Peyer's patch (tissue), 4 donors: ENCODE measurements at regions not wholly inside any gene's neighbourhood (a gene's known extent, or its start where the extent isn't known, plus 50 kb on each side); places are given as distances from the start of the nearest gene placed in this dataset.
A peak's percentile ranks its signal among the peaks of the same experiment; 100 is the strongest.

ENCODE experiments used
- DNase-seq, 3 donors: peaks; one replicate each; pipeline ENCODE4 v3.0.0-alpha.2; 2017 to 2019
- H3K27ac ChIP-seq, 4 donors: fragments of 200-600 bp; sonication (generic); one replicate each; pipeline ENCODE4 v1.5.1; 2016 to 2019
- H3K27me3 ChIP-seq, 2 donors: fragments of 200-600 bp; sonication (generic); one replicate each; pipeline ENCODE4 v1.5.1; 2019
- H3K36me3 ChIP-seq, 3 donors: fragments of 200-600 bp; sonication (generic); one replicate each; pipeline ENCODE4 v1.5.1; 2016 to 2019
- H3K4me1 ChIP-seq, 4 donors: fragments of 200-600 bp; sonication (generic); one replicate each; pipeline ENCODE4 v1.5.1; 2016 to 2019
- H3K4me3 ChIP-seq, 4 donors: fragments of 200-600 bp; sonication (generic); 1 replicate in 3 of 4; 2 replicates in 1 of 4; pipeline ENCODE4 v1.5.1; 2016 to 2019; ENCODE audit warnings: mild to moderate bottlenecking in 1 of 4
- H3K9me3 ChIP-seq, 4 donors: fragments of 200-600 bp; sonication (generic); one replicate each; pipeline ENCODE4 v1.5.1; 2016 to 2019; ENCODE audit warnings: mild to moderate bottlenecking in 1 of 4
- CTCF ChIP-seq, 6 experiments: fragments of 450-650 bp in 4 of 6; fragments of 200-600 bp in 2 of 6; sonication (generic) in 1 of 6; IDR thresholded peaks; one replicate each; pipeline ENCODE4 v1.5.1; 2017 to 2019; ENCODE audit warnings: antibody characterized with exemption in 6 of 6, mild to moderate bottlenecking in 3 of 6, moderate library complexity in 1 of 6
- POLR2A ChIP-seq, 2 donors: fragments of 450-650 bp; IDR thresholded peaks; one replicate each; pipeline ENCODE4 v1.5.1; 2017; ENCODE audit warnings: antibody characterized with exemption in 2 of 2, mild to moderate bottlenecking in 2 of 2, moderate library complexity in 2 of 2

DNA sequence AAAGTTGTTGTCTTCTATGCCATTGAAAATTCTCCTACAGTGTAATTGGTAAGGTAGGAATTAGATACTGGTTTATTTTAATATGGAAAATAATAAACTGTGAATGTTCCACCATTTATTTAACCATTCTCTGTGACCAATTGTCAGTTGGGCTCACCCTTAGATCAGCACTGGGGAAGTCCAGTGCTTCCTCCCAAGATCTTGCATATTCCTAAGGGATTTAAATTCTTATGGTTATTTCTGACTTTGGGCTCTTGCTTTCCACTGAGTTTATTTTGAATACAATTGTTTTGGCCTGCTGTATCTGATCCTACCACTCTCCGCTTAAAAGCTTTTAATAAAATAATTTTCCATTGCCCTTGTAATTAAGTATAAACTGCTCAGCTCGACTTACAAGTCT is 137.4 kb downstream of the OR2K2 start:
- no peaks in the 10 kb centered on the region for H3K4me1 ChIP-seq
- H3K27ac ChIP-seq, result no peak overlapping the region
- no peak overlapping the region for H3K4me3 ChIP-seq
- TF ChIP-seq CTCF (IDR thresholded peaks at IDR 0.05) (no peak), POLR2A (IDR thresholded peaks at IDR 0.05) (no peak)
- no peak for DNase-seq
- H3K9me3 ChIP-seq, result no peaks in the 10 kb centered on the region
- H3K27me3 ChIP-seq, result no peaks in the 10 kb centered on the region
- no peaks in the 10 kb centered on the region for H3K36me3 ChIP-seq

GRCh38 chr9:111190347-111190746 is 139.7 kb downstream of the OR2K2 start:
- no peaks in the 10 kb centered on the region for H3K36me3 ChIP-seq
- H3K27ac ChIP-seq, result no peak overlapping the region
- H3K27me3 ChIP-seq, result no peaks in the 10 kb centered on the region
- DNase-seq, result no peak
- H3K4me1 ChIP-seq, result no peaks in the 10 kb centered on the region
- no peak overlapping the region for H3K4me3 ChIP-seq
- no peak for TF ChIP-seq POLR2A (IDR thresholded peaks at IDR 0.05)
- TF ChIP-seq CTCF (IDR thresholded peaks at IDR 0.05), result no peak
- no peaks in the 10 kb centered on the region for H3K9me3 ChIP-seq

- Histone ChIP-seq H3K27me3 (no peaks in the 10 kb centered on the region), H3K36me3 (no peaks in the 10 kb centered on the region), H3K27ac (no peak overlapping the region), H3K9me3 (no peaks in the 10 kb centered on the region), H3K4me3 (no peak overlapping the region), H3K4me1 (no peaks in the 10 kb centered on the region)
- no peak for DNase-seq
- TF ChIP-seq CTCF (IDR thresholded peaks at IDR 0.05) (no peak), POLR2A (IDR thresholded peaks at IDR 0.05) (no peak)
Observed at GRCh38 chr9:111187376-111187775, 142.6 kb downstream of the OR2K2 start.

DNA sequence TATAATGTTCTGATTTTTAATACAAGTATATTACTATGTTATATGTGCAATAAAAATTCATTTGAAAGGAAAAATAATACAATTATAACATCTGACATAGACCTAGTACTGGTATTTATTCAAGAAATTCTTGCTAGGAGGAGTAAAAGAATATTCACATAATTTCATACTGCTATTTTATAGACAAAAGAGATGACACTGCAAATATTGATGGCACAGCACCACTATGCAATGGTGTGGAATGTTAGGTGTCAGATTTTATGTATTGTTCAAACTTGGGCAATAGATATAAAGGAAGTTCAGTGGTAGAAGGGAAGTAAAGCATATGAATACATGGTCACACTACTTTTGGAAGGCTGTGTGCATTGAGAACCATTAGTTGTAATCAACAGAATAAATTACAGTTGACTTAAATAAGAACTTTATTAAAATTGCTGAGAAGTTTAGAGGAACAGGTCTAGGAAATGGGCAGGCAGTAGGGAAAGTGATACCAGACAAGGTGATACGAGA is 143.9 kb downstream of the OR2K2 start:
- DNase-seq, result no peak
- Histone ChIP-seq H3K27me3 (no peaks in the 10 kb centered on the region), H3K9me3 (no peaks in the 10 kb centered on the region), H3K4me3 (no peak overlapping the region), H3K36me3 (no peaks in the 10 kb centered on the region), H3K27ac (no peak overlapping the region), H3K4me1 (no peaks in the 10 kb centered on the region)
- TF ChIP-seq POLR2A (IDR thresholded peaks at IDR 0.05) (no peak), CTCF (IDR thresholded peaks at IDR 0.05) (no peak)

DNA sequence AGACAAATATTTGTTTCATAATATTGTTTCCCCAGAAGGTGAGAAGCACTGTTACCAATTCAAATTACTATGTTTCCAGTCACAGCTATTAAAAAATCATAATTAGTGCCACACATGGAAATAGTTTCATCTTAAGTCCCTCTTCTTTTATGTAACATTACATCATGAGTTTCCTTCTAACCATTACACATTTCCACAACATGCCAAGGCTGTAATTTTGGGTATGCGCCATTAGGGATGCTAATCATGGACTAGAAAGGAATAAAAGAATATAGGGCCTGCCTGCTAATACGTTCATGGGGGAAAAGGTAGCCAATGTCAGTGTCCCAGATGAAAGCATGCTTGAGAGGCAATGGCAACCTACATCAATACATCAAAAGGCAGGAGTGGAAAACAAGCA is 142.5 kb upstream of the LPAR1 start:
- Histone ChIP-seq H3K9me3 (no peaks in the 10 kb centered on the region), H3K4me3 (no peak overlapping the region), H3K27me3 (no peaks in the 10 kb centered on the region), H3K36me3 (no peaks in the 10 kb centered on the region), H3K4me1 (no peaks in the 10 kb centered on the region), H3K27ac (no peak overlapping the region)
- DNase-seq, result no peak
- TF ChIP-seq POLR2A (IDR thresholded peaks at IDR 0.05) (no peak), CTCF (IDR thresholded peaks at IDR 0.05) (no peak)

- Histone ChIP-seq H3K4me1 (no peaks in the 10 kb centered on the region), H3K27ac (no peak overlapping the region), H3K9me3 (no peaks in the 10 kb centered on the region), H3K36me3 (no peaks in the 10 kb centered on the region), H3K4me3 (no peak overlapping the region), H3K27me3 (no peaks in the 10 kb centered on the region)
- no peak for TF ChIP-seq CTCF (IDR thresholded peaks at IDR 0.05)
- DNase-seq, result peak in 1 of 3 donors; percentile 50
Observed at GRCh38 chr9:111179577-111179976, 141.3 kb upstream of the LPAR1 start.
